Panc1 (cell line): ENCODE measurements at regions not wholly inside any gene's neighbourhood (a gene's known extent, or its start where the extent isn't known, plus 50 kb on each side); places are given as distances from the start of the nearest gene placed in this dataset.

Experiments used
- POLR2AphosphoS5 ChIP-seq: IDR thresholded peaks from 2 replicates; pipeline ENCODE4 v1.6.1; 2012; ENCODE audit warnings: mild to moderate bottlenecking, low read depth, low read length, moderate library complexity
- SIN3A ChIP-seq: IDR thresholded peaks from 2 replicates; pipeline ENCODE4 v1.6.1; 2012; ENCODE audit warnings: low read depth, mild to moderate bottlenecking, low read length, moderate library complexity, borderline replicate concordance; ENCODE audit not compliant: insufficient read depth
- TCF7L2 ChIP-seq: IDR thresholded peaks from 2 replicates; pipeline ENCODE4 v1.6.1; 2011; ENCODE audit warnings: mild to moderate bottlenecking, low read depth, low read length, inconsistent platforms
- TF ChIP-seq, protein P1 (sequence below): fragments of 450-650 bp; IDR thresholded peaks from 2 replicates; pipeline ENCODE4 v1.5.1; 2017; ENCODE audit warnings: mild to moderate bottlenecking
- TF ChIP-seq, protein P2 (sequence below), 2 experiments: IDR thresholded peaks; 2 replicates each; pipeline ENCODE4 v1.6.1; 2011 to 2012; ENCODE audit warnings: low read depth in 2 of 2, control low read depth in 1 of 2, low read length in 1 of 2, mild to moderate bottlenecking in 1 of 2, moderate library complexity in 1 of 2; ENCODE audit not compliant: insufficient read depth in 1 of 2

DNA sequence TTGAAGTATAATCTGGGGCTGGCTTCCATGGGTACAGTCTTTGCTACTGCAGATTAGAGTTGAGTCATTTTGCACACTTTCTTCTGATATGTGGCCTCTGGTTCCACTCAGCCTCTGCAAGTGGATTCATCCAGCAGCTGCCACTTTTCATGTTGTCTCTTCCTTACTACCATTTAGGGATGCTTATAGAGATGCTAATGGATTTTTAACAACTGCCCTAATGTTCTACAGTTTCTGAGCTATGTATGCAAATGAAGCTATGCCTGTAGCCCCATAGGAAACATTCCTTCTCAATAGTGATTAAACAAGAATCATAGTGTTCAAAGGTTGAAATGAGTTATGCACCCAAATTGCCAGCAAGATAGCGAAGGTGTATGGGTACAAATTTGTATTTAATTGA is 456.0 kb upstream of the ITGA1 start:
- TF ChIP-seq, protein P1, sequence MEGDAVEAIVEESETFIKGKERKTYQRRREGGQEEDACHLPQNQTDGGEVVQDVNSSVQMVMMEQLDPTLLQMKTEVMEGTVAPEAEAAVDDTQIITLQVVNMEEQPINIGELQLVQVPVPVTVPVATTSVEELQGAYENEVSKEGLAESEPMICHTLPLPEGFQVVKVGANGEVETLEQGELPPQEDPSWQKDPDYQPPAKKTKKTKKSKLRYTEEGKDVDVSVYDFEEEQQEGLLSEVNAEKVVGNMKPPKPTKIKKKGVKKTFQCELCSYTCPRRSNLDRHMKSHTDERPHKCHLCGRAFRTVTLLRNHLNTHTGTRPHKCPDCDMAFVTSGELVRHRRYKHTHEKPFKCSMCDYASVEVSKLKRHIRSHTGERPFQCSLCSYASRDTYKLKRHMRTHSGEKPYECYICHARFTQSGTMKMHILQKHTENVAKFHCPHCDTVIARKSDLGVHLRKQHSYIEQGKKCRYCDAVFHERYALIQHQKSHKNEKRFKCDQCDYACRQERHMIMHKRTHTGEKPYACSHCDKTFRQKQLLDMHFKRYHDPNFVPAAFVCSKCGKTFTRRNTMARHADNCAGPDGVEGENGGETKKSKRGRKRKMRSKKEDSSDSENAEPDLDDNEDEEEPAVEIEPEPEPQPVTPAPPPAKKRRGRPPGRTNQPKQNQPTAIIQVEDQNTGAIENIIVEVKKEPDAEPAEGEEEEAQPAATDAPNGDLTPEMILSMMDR = no peak
- TF ChIP-seq SIN3A (no peak), POLR2AphosphoS5 (no peak), TCF7L2 (no peak)
- TF ChIP-seq, protein P2, sequence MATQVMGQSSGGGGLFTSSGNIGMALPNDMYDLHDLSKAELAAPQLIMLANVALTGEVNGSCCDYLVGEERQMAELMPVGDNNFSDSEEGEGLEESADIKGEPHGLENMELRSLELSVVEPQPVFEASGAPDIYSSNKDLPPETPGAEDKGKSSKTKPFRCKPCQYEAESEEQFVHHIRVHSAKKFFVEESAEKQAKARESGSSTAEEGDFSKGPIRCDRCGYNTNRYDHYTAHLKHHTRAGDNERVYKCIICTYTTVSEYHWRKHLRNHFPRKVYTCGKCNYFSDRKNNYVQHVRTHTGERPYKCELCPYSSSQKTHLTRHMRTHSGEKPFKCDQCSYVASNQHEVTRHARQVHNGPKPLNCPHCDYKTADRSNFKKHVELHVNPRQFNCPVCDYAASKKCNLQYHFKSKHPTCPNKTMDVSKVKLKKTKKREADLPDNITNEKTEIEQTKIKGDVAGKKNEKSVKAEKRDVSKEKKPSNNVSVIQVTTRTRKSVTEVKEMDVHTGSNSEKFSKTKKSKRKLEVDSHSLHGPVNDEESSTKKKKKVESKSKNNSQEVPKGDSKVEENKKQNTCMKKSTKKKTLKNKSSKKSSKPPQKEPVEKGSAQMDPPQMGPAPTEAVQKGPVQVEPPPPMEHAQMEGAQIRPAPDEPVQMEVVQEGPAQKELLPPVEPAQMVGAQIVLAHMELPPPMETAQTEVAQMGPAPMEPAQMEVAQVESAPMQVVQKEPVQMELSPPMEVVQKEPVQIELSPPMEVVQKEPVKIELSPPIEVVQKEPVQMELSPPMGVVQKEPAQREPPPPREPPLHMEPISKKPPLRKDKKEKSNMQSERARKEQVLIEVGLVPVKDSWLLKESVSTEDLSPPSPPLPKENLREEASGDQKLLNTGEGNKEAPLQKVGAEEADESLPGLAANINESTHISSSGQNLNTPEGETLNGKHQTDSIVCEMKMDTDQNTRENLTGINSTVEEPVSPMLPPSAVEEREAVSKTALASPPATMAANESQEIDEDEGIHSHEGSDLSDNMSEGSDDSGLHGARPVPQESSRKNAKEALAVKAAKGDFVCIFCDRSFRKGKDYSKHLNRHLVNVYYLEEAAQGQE (IDR thresholded peaks at IDR 0.05; ENCODE audit: insufficient read depth in 1 of 2, low read depth in 2 of 2, low read length in 1 of 2) = no peak
